DOHH2 (cell line): ENCODE measurements at regions not wholly inside any gene's neighbourhood (a gene's known extent, or its start where the extent isn't known, plus 50 kb on each side); places are given as distances from the start of the nearest gene placed in this dataset.

ENCODE experiments used
- EZH2phosphoT487 ChIP-seq: fragments of 200-600 bp; sonication (generic); IDR thresholded peaks from 2 replicates; pipeline ENCODE4 v1.6.1; 2017; ENCODE audit warnings: borderline replicate concordance, mild to moderate bottlenecking, antibody characterized with exemption, low read length, moderate library complexity, mixed read lengths
- TF ChIP-seq, protein P1 (sequence below): fragments of 200-600 bp; sonication (generic); IDR thresholded peaks from one replicate; pipeline ENCODE4 v1.5.1; 2014; ENCODE audit warnings: antibody characterized with exemption, mild to moderate bottlenecking, low read depth, low read length; ENCODE audit not compliant: poor library complexity, severe bottlenecking

DNA sequence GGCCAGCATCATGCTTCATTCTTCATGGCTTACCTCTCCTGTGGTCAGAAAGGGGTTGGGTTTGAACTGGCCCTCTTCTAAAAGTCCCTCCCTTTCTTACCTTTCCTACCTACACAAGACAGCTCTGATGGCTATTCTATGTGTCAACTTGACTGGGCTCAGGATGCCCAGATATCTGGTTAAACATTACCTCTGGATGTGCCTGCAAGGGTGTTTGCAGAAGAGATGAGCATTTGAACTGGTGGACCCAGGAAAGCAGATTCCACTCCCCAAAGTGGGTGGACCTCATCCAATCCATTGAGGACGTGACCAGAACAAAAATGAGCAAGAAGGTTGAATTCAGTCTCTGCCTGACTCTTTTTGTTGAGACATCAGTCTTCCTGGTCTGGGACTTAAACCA, 79.0 kb upstream of the TCF7L2 start:
- TF ChIP-seq, protein P1, sequence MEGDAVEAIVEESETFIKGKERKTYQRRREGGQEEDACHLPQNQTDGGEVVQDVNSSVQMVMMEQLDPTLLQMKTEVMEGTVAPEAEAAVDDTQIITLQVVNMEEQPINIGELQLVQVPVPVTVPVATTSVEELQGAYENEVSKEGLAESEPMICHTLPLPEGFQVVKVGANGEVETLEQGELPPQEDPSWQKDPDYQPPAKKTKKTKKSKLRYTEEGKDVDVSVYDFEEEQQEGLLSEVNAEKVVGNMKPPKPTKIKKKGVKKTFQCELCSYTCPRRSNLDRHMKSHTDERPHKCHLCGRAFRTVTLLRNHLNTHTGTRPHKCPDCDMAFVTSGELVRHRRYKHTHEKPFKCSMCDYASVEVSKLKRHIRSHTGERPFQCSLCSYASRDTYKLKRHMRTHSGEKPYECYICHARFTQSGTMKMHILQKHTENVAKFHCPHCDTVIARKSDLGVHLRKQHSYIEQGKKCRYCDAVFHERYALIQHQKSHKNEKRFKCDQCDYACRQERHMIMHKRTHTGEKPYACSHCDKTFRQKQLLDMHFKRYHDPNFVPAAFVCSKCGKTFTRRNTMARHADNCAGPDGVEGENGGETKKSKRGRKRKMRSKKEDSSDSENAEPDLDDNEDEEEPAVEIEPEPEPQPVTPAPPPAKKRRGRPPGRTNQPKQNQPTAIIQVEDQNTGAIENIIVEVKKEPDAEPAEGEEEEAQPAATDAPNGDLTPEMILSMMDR, result no peak
- TF ChIP-seq EZH2phosphoT487, result no peak
